Activated CD8-positive, alpha-beta memory T cell treated with anti-CD3 and anti-CD28 coated beads for 48 hours (primary cell): ENCODE measurements at regions not wholly inside any gene's neighbourhood (a gene's known extent, or its start where the extent isn't known, plus 50 kb on each side); places are given as distances from the start of the nearest gene placed in this dataset.

ENCODE experiments used
- DNase-seq, 3 experiments: peaks; one replicate each; pipeline ENCODE4 v3.0.0-alpha.2; 2020; ENCODE audit warnings: low read depth in 2 of 3, low spot score in 2 of 3

- peak in 2 of 3 experiments; percentile 14 to 42 for DNase-seq
Observed at GRCh38 chr4:108370291-108371141, 201.8 kb upstream of the LEF1 start.

DNA sequence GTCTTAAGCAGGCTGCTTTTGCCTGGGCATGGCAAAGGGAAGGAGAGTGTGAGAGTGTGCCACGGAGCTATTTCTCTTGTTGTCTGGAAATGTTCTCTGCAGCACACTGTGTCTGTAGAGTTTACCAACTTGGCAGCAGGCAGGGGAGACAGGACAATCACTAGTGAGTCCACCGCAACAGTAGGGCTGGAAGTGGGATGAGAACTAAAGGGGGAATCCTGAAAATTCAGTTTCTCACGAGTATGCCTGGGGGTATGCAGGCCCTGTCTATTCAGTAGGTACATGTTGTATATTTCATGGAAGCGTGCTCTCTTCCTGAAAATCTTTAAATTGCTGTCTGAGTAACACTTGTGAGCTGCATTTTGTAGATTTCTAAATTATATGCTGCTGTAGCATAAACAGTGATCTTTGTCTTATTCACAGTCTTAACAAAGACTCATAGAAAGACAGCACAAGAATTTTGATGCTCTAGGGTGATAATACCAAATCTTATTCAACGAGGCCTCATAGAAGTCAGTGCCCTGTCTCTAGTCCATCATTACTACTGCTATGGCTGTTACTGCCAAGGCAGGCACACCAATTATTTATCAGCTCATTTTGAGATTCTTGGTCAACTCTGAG is 200.4 kb upstream of the LEF1 start:
- DNase-seq, result no peak

DNA sequence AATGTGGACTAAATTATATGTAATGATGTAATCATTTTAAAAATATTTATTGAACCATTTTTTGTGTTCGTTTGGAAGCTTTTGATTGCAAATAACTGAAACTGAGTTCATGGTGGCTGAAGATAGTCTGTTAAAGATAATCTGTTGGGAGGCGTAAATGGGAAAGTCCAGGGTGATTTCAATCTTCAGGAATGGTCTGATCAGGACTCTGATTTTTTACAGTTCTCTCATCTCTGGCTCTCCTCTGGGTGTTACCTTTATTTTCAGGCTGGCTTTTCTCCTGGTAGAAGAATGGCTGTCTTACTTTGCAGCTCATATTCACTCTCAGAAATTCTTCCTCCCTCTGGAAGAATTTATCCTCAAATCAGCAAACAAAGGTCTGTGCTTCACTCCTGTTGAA is 199.0 kb upstream of the LEF1 start:
- no peak for DNase-seq

DNA sequence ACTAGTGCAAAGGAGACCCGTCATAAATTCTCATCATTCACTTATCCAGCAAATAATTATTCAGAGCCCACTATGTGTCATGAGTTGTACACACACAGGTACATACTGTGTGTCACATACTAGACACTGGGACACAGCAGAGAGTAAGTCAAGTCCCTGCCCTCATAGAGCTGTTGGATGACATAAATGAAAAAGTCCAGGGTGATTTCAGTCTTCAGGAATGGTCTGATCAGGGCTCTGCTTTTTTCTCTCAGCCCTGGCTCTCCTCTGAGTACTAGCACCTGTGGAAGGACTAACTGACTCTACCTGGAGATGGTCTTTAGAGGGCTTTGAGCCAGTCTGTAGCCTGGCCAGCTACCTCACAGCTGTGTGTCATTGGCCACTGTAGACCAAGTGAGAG is 198.0 kb upstream of the LEF1 start:
- no peak for DNase-seq

DNA sequence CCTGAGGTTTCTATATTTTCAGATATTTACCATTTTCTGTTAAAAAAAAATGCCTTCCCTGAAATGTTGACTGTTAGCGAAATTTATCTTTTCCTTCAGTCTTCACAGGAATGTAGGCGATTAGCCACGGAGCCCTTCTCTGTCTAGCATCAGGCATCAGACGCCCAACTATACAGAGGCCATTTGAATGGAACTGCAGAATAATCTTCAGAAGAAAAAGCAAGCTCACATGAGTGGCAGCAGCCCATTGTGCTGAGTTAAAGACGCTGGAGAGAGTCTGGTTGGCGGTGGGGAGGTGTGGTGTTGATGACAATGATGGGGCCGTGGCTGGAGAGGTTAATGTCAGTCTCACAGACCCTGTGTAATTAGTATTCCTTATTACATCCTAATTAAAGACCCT is 196.8 kb upstream of the LEF1 start:
- DNase-seq, result no peak

DNA sequence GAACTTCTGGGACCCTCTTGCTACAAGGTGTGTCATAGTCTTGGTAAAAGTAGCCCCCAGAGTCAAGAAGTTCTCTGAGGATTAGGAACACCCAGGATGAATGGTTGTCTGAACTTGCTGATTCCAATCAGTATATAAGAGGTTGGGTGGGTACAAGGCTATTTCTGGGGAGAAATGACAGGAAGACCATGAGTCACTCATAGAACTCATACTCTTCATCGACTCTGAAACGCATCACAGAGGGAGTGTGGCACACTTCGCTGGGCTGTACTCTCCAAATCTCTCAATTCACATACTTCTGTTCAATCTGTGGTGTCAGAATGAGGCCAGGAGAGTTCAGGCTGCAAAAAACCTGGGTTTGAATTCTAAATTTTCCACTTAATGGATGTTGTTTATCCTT is 193.2 kb upstream of the LEF1 start:
- DNase-seq, result no peak

DNA sequence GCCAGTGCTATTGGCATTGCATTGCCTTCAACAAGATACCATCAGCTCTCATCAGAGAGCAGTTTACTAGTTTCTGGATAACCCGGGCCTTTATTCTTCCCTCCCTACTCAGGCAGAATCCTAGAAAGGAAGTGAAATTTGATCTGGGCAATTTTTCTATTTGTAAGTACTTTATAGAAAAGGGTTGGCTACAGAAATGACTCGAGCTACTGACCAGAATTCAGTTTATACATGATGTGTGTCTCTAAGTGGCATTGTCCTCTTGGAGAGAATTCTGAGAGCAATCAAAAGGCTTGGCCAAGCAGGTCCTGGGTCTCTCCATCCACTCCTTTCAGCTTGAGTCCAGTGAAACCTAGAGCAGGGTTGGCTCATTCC is 192.7 kb upstream of the LEF1 start:
- no peak for DNase-seq

DNA sequence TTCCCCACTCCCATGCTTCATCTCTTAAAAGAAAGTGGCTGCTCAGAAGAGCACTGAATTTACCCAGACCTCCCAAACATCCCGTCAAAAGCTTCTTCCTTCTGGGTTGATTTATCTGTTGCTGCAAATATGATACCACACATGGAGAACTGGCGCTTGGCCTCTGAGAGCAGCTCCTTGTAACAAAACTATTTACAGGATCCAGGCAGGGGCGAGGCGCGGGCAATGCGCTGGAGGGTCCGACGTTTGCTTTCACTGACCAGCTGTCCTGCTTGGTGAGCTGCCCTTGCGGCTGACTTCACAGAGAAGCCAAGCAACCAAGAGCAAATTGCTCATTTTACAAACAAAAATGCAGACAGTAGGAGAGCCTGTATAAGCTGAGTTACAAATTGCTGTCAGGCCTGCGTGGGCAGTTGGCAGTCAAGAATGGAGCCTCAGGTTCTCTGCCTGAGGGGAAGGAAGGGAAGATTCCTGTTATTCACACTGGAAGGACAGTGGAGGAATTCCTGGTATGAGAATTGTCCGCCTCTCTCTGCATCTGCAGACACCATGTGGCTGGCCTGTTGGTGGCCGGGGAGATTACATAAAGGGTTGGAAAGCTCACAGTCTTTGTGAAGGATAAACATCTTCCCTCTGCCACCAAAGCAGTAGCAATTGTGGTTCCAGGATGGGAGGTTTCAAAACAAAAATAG is 192.2 kb upstream of the LEF1 start:
- no peak for DNase-seq

DNA sequence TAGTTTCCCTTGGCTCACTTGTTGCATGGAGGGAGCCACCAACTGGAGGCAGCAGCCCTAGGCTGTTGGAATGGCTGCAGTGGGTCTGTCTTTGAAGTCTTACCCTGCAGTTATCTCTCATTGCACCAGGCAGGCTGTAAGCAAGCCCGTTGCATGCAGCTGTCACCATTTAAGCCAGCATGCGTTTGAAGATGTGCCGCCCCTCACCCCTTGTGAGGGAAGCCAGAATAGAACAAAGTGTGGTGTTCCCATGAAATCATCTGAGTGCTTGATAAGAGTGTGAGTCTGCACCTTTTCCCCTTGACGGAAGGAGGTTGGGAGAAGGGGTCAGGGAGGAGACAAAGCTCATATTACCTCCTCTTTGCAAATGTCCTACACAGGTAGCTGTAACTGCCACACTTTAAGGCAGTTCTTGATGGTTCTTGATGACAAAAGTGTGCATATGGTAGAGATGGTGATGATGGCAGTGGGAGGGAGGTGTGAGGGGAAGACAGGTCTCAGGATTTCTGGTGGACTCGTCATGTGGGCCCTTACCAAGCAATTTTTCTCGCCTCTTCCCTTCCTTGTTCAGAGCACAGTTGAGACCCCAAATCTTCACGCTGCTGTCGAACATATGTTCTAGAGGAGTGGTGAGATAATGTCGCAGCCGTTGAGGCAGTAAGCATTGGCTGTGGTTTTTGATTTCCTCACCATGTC is 191.4 kb upstream of the LEF1 start:
- no peak for DNase-seq

DNA sequence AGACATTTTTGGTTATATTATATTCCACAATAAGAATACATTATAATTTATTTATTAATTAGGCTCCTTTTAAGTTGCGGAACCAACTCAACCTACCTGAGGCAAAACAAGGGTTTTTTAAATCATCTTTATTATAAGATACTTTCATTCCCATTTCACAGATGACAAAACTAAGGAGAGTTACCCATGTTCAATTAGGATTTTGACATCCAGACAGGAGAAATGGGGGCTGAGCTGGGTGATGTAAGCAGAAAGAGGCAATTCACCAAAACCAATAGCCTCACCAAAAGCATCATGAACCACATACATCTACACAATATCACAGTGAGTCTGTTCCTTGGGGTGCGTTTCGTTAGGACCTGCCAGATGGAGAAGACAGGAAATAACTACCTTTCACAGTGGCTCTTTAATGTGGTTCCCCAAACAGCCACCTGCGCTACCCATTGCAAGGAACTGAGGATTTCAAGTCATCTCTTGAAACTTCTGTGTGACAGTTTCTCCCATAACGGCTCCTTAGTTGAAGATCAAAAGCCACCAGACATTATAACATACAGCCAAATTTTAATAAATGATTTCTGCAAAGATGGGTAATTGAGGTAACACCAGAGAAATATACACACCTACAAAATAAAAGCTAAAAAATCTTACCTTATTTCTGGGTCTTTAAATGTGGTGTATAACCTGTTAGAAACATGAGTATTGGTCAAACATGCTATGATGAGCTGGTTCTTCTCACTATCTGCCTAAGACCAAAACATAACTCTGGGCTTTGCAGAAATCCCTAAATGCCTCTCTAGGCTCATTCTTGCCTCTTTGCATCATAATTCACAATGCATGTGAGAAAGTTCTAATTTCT is 190.6 kb upstream of the LEF1 start:
- no peak for DNase-seq

- no peak for DNase-seq
Observed at GRCh38 chr4:108355902-108356535, 187.3 kb upstream of the LEF1 start.

- no peak for DNase-seq
Observed at GRCh38 chr4:108355186-108355901, 186.6 kb upstream of the LEF1 start.

GRCh38 chr4:108352664-108353308 is 184.1 kb upstream of the LEF1 start:
- DNase-seq, result no peak

DNA sequence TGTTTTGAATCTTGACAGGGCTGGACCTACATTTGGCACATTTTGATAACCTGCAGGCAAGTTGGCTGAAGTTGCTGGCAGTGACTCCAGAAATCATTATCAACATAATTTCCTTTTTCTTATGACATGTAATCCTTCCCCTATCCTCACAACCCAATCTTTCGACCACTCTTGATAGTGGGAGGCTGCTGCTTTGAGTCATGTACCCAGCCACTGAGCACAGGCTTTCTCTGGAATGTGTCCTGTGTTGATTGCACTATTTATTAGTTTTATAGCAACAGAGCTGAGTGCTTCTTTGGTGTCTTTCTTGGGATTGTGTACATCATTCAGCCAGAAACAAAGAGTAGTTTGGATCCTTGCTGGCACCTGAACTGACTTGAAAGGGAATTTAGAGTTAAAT is 183.1 kb upstream of the LEF1 start:
- no peak for DNase-seq

GRCh38 chr4:108350332-108350731 is 181.6 kb upstream of the LEF1 start:
- DNase-seq, result no peak

DNA sequence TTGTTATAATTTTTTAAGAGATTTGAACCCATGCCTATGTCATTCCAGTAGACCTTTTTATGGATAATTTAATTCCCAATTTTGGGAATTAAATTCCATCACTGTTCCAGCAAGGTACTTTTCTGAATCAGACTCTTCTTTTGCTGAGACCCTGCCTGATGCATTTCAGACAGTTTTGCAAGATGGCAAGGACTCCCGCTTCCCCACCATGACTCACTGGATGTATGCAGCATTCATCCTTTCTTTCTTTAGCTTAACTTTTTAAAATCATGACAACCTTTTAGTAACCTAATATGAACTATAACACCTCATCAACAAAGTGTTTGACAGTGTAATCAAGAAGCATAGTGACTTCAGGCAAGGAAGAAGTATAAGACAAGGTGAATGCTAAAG is 178.1 kb upstream of the LEF1 start:
- DNase-seq, result no peak

DNA sequence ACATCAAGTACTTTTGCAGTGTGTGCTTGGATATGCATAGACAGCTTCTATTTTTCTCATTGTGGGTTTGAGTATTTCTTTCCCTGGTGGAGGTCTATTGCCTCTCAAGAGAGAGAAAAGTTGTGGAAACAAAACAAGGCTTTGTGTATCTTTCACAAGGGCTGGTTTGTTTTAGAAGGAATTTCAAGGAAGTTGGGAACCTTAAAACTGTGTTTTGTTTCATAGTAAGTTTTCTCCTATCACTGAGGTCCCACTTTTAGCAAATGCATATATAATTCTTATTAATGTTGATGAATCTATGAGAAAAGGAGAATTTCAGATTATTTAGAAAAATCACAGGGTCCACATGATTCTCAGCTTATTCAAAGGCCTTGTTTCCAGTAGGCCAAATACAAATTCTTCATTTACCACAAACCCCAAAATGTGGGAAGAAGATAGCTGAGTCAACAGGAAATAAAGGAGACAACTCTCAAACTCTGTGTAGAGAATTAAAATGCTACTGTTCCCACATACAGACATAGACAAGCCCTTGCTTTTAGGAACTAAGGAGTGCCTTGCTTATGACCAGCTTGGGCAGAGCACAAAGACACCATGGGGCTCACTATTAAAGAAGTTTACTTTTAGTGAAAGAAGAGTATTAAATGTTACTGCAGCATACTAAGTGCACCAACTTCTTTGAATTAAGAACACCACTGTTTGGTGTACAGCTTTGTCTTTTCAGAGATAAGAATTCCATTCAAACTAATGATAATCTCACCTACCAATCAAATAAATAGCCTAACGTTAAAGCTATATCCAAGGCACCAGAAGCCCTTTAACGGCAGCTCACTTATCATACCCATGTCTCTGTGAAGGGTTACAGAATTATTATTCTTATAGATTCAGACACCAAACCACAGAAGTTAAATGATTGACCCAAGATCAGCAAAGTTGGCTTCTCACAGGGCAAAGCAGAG is 177.4 kb upstream of the LEF1 start:
- no peak for DNase-seq
